ENCODE measurements at regions not wholly inside any gene's neighbourhood (a gene's known extent, or its start where the extent isn't known, plus 50 kb on each side); places are given as distances from the start of the nearest gene placed in this dataset.

DNA sequence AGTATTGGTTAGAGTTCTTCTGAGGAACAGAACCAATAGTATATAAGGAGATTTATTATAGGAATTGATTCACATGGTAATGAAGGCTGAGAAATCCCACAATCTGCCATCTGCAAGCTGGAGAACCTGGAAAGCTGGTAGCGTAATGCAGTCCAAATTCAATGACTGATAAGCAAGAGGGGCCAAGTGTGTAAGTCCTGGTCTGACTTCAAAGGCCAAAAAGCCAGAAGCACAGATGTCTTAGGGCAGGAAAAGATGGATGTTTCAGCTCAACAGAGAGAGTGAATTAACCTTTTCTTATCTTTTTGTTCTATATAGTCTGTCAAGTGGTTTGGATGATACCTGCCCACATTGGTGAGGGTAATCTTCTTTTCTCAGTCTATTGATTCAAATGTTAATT lies 146.4 kb downstream of the FGF10 start:
- no peak overlapping the region for H2BK120ac ChIP-seq (ENCODE audit: low read depth, low read length, poor library complexity, severe bottlenecking)
- Mint-ChIP-seq H3K27ac (no peak overlapping the region), H3K4me3 (no peak overlapping the region), H3K27me3 (ENCODE audit: low read depth) (no peaks in the 10 kb centered on the region), H3K36me3 (ENCODE audit: insufficient read depth in 1 of 3, low read depth in 3 of 3) (peaks cover 2 to 5% (median 3%) of the 10 kb centered on the region in 3 experiments; a peak in 3 of 7 replicates), H3K4me1 (peaks cover 20 to 23% of the 10 kb centered on the region in 2 experiments), H3K9me3 (peaks cover 5 to 7% of the 10 kb centered on the region in 2 experiments; a peak in 4 of 5 replicates)
- WGBS (ENCODE audit: extremely low coverage, insufficient read length, low lambda C conversion rate), result no CpG with 5 or more reads among the region's 1 CpG
- H3K9ac ChIP-seq (ENCODE audit: extremely low read depth, insufficient read length, low read length), result no peak overlapping the region
- no peak overlapping the region for H3K14ac ChIP-seq (ENCODE audit: insufficient read depth, low read length)
- no peak overlapping the region for H4K91ac ChIP-seq (ENCODE audit: insufficient read length, low read depth, low read length)
- no peak overlapping the region for H2AK5ac ChIP-seq (ENCODE audit: insufficient read length, low read length)
- no peak for DNase-seq
- H3K4me1 ChIP-seq (ENCODE audit: insufficient read depth, low read length), result no peaks in the 10 kb centered on the region; the same call in 1 of the 2 replicates
- H4K8ac ChIP-seq (replicated peaks; ENCODE audit: insufficient read length, low read depth, low read length), result no peak overlapping the region
- H2BK12ac ChIP-seq (ENCODE audit: insufficient read length, low read depth, low read length), result no peak overlapping the region
- H3K27me3 ChIP-seq (ENCODE audit: insufficient read depth, low read length), result no peaks in the 10 kb centered on the region
- no peak overlapping the region for H3K23ac ChIP-seq (ENCODE audit: insufficient read length, low read depth, low read length)
- H3K4ac ChIP-seq (ENCODE audit: low read depth, low read length), result no peak overlapping the region
- no peak overlapping the region for H2BK5ac ChIP-seq (ENCODE audit: insufficient read length, low read length)
- H3K56ac ChIP-seq (ENCODE audit: insufficient read length, low read depth, low read length), result no peak overlapping the region
- no peaks in the 10 kb centered on the region for H3K9me3 ChIP-seq (ENCODE audit: control insufficient read depth, low read depth, low read length)
- H3K79me1 ChIP-seq (ENCODE audit: insufficient read depth, low read depth, low read length, poor library complexity, severe bottlenecking), result no peaks in the 10 kb centered on the region
- no peak overlapping the region for H3T11ph ChIP-seq (ENCODE audit: low read length)
- H4K20me1 ChIP-seq (ENCODE audit: control insufficient read depth, insufficient read depth, insufficient read length), result no peaks in the 10 kb centered on the region
- no peak overlapping the region for H2BK20ac ChIP-seq (ENCODE audit: low read depth, low read length, poor library complexity, severe bottlenecking)
- no peak overlapping the region for H3K27ac ChIP-seq (ENCODE audit: insufficient read length, low read depth, low read length)
- H2AFZ ChIP-seq (ENCODE audit: low read length), result no peak overlapping the region
- no peak overlapping the region for H3K4me2 ChIP-seq (ENCODE audit: insufficient read depth, insufficient read length, low read length)
- H3K18ac ChIP-seq (ENCODE audit: insufficient read length, low read depth, low read length), result no peak overlapping the region
- H2BK15ac ChIP-seq (ENCODE audit: low read depth, low read length), result no peak overlapping the region
- no peak overlapping the region for H4K5ac ChIP-seq (ENCODE audit: insufficient read length, low read depth, low read length)
- H3K79me2 ChIP-seq (ENCODE audit: insufficient read depth, low read length), result no peaks in the 10 kb centered on the region
- no peak for TF ChIP-seq CTCF (conservative IDR thresholded peaks at IDR 0.05)
- no peaks in the 10 kb centered on the region for H3K23me2 ChIP-seq (ENCODE audit: insufficient read length, low read depth, low read length, poor library complexity, severe bottlenecking)

Measured in H9 (cell line).